Activated CD8-positive, alpha-beta memory T cell treated with anti-CD3 and anti-CD28 coated beads, Interleukin-2, amount 50 U/mL, for 4 hours (primary cell): ENCODE measurements at regions not wholly inside any gene's neighbourhood (a gene's known extent, or its start where the extent isn't known, plus 50 kb on each side); places are given as distances from the start of the nearest gene placed in this dataset.
"Not testable (repeated sequence)": the region's sequence is repeated elsewhere in the genome, so short reads cannot be mapped to it uniquely, and the experiment has no call there.

Experiments
- DNase-seq: peaks from one replicate; pipeline ENCODE4 v3.0.0-alpha.2; 2020

- DNase-seq = no peak
Observed at GRCh38 chr9:81103597-81104471, 585.5 kb downstream of the TLE1 start.

GRCh38 chr9:81097131-81097847, 592.1 kb downstream of the TLE1 start:
- no peak for DNase-seq

- no peak for DNase-seq
Observed at GRCh38 chr9:81096625-81097024, 592.7 kb downstream of the TLE1 start.

GRCh38 chr9:81092057-81092456, 597.3 kb downstream of the TLE1 start:
- no peak for DNase-seq

- no peak for DNase-seq
Observed at GRCh38 chr9:81088341-81088740, 601.0 kb downstream of the TLE1 start.

GRCh38 chr9:81086416-81086815, 602.9 kb downstream of the TLE1 start:
- DNase-seq = no peak

- DNase-seq = no peak
Observed at GRCh38 chr9:81083854-81084512, 605.4 kb downstream of the TLE1 start.

- no peak for DNase-seq
Observed at GRCh38 chr9:81083067-81083466, 606.3 kb downstream of the TLE1 start.

- DNase-seq = no peak
Observed at GRCh38 chr9:81082221-81082620, 607.1 kb downstream of the TLE1 start.

- DNase-seq = no peak
Observed at GRCh38 chr9:81080900-81081299, 608.4 kb downstream of the TLE1 start.

- no peak for DNase-seq
Observed at GRCh38 chr9:81080185-81080584, 609.2 kb downstream of the TLE1 start.

GRCh38 chr9:81079055-81079454, 610.3 kb downstream of the TLE1 start:
- DNase-seq = no peak

GRCh38 chr9:81078555-81078954, 610.8 kb downstream of the TLE1 start:
- no peak for DNase-seq

- DNase-seq = no peak
Observed at GRCh38 chr9:81077572-81077971, 611.8 kb downstream of the TLE1 start.

- no peak for DNase-seq
Observed at GRCh38 chr9:81076131-81076530, 613.2 kb downstream of the TLE1 start.

- DNase-seq = no peak
Observed at GRCh38 chr9:81074221-81074620, 615.1 kb downstream of the TLE1 start.

- DNase-seq = no peak
Observed at GRCh38 chr9:81073821-81074220, 615.5 kb downstream of the TLE1 start.

- DNase-seq = no peak
Observed at GRCh38 chr9:81072758-81073157, 616.6 kb downstream of the TLE1 start.

- DNase-seq = no peak
Observed at GRCh38 chr9:81071108-81071507, 618.2 kb downstream of the TLE1 start.

GRCh38 chr9:81070689-81071088, 618.7 kb downstream of the TLE1 start:
- DNase-seq = no peak

GRCh38 chr9:81069923-81070322, 619.4 kb downstream of the TLE1 start:
- DNase-seq = no peak

- DNase-seq = no peak
Observed at GRCh38 chr9:81069038-81069795, 620.1 kb downstream of the TLE1 start.

- not testable (repeated sequence) for DNase-seq
Observed at GRCh38 chr9:81062995-81063394, 626.4 kb downstream of the TLE1 start.
